ENCODE measurements at regions not wholly inside any gene's neighbourhood (a gene's known extent, or its start where the extent isn't known, plus 50 kb on each side); places are given as distances from the start of the nearest gene placed in this dataset.

DNA sequence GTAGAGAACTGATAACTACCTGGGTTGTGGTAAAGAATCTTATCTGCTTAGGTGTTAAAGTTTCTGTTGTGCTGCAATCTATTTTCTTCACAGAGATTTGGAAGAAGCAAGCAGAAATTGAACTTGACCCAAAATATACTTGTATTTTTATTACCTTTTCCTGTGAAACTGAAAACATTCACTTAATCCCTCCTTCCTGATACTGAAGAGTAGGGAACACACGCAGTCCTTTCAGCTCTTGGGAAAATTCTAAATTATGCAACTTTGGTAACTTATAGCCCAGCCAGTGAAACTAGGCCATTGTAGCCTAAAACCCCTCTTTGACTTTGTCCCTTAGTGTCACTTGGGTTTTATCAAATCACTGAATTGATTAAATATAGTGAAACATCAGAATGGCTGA, 128.4 kb upstream of the MEIS1 start:
- no peak for TF ChIP-seq CTCF (IDR thresholded peaks at IDR 0.05)
- TF ChIP-seq POLR2A (IDR thresholded peaks at IDR 0.05) = no peak
